Endometrial microvascular endothelial cells (primary cell): ENCODE measurements at regions not wholly inside any gene's neighbourhood (a gene's known extent, or its start where the extent isn't known, plus 50 kb on each side); places are given as distances from the start of the nearest gene placed in this dataset.
"Not testable (repeated sequence)": the region's sequence is repeated elsewhere in the genome, so short reads cannot be mapped to it uniquely, and the experiment has no call there.

ENCODE experiments used
- in situ Hi-C: cut with HindIII; loops from 2 replicates; pipeline ENCODE4 v1.10.0; 2017; ENCODE audit warnings: low sequenced_read_pairs, low pct_unique_long_range_greater_than_20kb; ENCODE audit errors: inconsistent ontology term

DNA sequence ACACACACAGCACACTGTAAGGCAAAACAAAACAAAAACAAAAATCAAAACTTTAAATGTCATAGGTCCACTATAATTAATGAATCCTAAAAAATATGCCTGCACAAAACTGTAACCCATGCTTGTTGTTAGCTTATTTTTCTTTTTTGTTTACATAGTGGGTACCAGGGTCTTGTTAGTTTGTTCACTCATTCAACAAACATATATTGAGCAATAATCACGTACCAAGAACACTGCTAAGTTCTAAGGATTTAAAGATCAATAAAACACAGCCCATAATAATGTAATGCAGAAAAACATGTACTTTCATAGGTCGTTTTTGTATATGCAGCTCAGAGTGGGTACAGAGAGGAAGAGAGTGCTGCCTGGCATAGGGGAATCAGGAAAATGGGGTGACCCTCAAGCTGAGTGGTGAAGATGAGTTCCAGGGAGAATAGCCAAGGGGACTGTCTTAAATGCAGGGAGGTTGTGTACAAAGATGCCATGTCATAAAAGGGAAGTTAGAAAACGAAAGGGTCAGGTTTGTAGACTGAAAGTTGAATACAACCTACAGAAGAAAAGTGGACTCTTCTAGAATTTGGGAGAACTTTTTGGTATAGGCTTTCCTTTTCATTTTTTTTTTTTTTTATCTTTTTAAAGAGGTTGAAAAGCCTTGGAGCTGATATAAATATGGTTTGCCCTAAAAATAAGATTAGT lies 113.3 kb upstream of the TBX18 start:
- in situ Hi-C loops, result no loop called here

DNA sequence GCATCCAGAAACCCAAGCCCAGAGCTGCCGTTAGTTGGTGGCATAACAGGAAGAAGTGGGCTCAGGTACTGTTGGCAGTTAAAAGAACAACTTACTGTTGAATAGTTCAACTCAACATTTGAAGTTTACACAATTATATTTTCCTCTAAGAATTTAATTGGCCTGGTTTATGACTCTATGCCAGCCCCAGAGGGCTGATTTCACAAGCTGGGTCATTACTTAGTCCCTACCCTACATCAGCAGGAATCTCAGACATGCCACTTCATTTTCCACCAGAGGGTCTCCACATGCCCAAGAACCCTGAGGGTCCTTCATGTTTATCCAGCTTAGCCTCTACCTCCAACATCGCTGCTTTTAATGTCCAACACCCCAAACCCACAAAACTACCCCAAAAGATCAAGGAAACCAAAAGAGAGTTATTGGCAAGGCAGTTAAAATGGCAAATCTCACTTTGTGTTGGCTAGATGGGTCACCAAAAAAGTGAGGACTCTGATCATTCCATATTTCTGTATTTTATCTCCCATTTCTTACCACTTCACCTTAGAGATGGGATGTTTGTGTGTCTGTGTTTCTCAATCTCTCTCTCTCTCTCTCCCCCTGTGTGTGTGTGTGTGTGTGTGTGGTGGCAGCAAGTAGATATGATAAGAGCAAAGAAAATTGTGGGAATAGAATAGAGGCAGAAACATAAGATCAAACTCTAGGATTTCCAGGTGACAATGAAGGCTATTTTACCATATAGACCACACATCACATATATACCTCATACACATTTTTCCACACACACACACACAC lies 112.5 kb upstream of the TBX18 start:
- in situ Hi-C loops, result no loop called here

DNA sequence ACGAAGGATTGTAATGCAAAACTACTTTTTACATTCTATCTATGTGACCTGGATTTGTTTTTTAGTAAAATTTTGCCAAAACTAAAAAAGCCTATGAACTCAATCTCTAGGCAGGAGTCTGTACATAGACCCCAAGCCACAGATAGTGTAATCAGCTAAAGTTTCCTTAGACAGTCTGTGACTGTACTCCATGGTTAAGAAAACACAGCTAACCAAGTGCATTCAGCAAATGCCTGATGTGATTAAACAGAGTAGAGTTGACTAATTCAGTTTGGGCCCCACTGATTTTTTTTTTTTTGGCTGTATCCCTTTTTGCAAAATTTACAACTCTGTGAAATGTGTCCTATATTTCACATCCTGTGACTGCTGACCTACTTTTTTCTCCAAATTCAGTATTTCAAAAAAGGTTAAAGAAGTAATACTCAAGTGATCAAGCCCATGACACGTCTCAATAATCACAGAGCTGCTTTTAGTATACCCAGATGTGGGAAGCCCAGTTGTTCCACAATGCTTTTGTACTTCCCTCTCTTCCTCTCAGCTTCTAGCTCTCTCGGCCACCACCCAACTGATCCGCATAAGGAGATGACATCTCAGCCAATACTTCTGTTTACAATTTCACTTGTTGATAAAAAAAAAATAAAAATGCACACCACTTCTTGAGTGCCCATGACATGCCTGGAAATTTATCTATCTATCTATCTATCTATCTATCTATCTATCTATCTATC lies 108.8 kb upstream of the TBX18 start:
- in situ Hi-C loops, result no loop called here

DNA sequence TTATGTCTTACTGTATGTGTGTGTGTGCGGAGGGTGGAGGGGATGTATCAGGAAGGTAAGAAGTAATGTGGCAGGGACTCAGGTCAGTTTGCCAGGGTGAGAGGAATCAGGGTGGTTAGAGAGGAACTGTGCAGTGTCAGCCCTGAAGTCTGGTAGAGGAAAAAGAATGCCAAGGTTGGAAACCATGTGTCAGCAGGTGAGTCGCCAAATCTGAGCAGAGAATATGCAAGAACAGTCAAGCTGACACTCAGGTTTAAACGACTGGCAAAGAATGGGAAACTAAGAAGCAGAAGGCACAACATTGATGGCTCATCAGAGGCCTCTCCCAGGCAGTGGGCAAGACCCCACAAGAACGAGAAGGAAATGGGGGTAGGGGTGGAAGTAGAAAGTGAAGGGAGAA lies 107.5 kb upstream of the TBX18 start:
- in situ Hi-C loops, result no loop called here

DNA sequence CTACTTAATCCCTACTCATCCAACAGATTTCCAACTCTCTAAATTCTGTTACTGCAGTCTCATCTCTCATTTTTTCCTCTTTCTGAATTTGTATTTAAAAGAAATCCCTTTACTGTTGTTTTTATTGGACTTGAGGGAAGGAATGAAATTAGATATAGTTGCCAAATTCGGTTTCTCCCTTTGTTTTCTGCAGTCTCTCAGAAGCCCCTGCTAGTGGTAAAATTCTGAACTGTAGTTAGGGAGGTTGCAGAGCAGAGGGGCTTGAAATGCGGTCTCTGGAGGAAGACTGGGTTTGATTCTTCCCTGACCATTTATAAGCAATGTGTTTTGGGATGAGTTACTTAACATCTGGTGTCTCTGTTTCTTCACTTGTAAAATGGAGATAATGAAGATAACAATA lies 106.3 kb upstream of the TBX18 start:
- in situ Hi-C loops, result no loop called here

DNA sequence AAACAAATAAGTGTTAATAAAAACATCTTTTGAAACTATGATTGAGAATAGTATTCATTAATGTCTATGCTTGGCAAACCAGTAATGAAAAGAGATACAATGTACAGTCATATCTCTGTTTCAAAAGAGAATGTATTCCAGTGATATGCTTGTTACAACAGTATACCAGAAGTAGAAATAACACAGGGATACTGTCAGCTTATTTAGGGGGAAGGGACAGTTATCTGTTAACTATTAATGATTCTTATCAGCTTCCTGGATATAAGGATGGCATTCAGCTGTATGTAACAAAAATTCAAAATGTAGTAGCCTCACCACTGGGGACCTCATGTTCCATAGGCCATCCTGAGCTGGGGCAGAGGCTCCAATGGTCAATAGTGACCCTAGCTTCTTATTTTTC lies 103.8 kb upstream of the TBX18 start:
- in situ Hi-C loops, result no loop called here

GRCh38 chr6:84867521-84867920 lies 103.1 kb upstream of the TBX18 start:
- in situ Hi-C loops, result no loop called here

- in situ Hi-C loops, result no loop called here
These were observed 102.3 kb upstream of the TBX18 start for GRCh38 chr6:84866715-84867114.

DNA sequence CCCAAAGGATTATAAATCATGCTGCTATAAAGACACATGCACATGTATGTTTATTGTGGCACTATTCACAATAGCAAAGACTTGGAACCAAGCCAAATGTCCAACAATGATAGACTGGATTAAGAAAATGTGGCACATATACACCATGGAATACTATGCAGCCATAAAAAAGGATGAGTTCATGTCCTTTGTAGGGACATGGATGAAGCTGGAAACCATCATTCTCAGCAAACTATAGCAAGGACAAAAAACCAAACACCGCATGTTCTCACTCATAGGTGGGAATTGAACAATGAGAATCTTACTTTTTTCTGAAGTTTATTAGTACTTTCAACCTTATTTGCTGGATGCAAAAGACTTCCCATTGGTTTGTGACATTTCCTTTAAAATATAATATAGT lies 101.0 kb upstream of the TBX18 start:
- in situ Hi-C loops, result not testable (repeated sequence)

- in situ Hi-C loops, result no loop called here
These were observed 98.4 kb upstream of the TBX18 start for GRCh38 chr6:84862843-84863242.

DNA sequence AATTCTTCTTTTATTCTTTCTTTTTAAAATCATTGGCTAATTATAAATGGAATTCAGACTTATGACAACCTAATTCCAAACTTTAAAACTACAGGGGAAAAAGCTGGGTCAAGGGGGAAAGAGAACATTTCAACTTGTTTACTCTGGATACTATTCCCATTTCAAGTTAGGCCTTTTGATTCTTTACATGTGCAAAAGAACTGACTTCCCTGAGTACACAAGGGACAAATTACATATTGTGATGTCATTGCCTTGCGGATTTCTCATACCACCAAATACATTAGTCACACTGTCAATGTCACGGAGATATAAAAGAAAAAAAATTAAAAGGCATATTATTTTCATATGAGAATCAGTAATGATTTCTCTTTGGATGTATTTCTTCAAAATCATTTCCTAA lies 96.5 kb upstream of the TBX18 start:
- in situ Hi-C loops, result no loop called here

- in situ Hi-C loops, result no loop called here
These were observed 96.1 kb upstream of the TBX18 start for GRCh38 chr6:84860509-84860908.

GRCh38 chr6:84854811-84855400 lies 90.5 kb upstream of the TBX18 start:
- in situ Hi-C loops, result no loop called here

DNA sequence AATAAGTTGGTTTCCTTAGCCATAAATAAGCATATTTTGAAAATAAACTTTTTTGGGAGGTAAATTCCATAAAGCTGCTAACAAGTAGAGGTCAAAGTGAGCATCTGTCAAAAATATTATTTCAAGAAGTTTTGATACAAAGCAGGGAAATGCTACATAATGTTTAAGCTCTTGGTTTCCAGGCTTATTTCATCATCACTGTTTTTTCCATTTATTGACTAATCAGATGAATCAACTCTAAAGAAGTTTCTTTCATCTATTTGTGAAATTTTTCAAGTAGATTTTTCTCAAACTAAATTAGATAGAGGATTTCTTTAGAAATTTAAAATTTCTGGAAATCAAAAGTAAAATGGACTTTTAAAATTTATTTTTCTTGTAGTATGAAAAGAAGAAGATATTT lies 89.5 kb upstream of the TBX18 start:
- in situ Hi-C loops, result no loop called here

GRCh38 chr6:84848960-84849359 lies 84.6 kb upstream of the TBX18 start:
- in situ Hi-C loops, result no loop called here

DNA sequence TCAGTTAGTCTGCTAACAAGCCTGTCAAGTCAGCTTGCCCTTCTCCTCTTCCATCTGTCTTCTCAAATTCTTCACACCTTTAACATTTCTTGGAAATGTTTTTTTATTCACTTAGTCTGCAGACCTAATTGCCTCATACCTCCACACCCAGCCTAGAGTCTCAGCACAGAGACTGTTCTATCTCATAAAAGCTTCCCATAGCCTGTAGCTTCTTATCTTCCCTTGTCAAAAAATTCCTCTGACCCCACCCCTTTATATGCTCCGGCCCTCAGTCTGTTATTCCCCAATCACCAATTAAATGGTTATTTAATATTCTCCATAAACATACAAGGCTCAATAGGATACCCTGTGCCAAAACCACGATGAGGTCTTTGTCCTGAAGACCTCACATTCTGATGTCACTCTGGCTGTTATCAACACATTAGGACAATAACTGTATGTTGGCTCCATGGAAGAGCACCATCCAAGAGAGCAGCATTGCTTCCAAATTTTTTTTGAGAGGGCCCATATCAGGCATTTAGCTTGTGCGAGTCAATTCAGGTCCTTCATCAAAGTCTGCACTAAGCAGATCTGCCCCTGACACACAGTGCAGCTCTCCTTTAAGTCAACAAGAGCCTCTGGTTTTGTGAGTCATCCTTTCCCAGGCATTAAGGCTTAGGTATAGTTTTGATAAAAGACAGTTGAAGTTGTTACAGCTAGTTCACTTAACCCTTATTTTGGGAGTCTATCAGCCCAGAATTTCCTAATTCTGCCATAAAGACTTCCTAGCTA lies 83.2 kb upstream of the TBX18 start:
- in situ Hi-C loops, result no loop called here

- in situ Hi-C loops, result no loop called here
These were observed 78.2 kb upstream of the TBX18 start for GRCh38 chr6:84842525-84843166.

DNA sequence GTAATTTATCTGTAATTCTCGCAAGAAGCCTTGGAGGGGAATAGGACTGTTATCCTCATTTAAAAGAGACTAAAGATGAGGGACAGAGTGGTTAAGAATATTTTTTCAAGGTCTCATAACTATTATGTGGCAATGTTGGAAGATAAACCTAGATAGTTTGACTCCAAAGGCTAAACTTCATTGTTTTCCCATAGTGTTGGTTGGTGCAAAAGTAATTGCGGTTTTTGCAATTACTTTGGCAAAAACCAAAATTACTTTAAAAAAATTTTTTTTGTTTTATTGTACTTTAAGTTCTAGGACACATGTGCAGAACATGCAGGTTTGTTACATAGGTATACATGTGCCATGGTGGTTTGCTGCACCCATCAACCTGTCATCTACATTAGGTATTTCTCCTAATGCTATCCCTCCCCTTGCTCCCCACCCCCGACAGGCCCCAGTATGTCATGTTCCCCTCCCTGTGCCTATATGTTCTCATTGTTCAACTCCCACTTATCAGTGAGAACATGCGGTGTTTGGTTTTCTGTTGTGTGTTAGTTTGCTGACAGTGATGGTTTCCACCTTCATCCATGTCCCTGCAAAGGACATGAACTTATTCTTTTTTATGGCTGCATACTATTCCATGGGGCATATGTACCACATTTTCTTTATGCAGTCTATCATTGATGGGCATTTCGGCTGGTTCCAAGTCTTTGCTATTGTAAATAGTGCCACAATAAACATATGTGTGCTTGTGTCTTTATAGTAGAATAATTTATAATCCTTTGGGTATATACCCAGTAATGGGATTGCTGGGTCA lies 72.9 kb upstream of the TBX18 start:
- in situ Hi-C loops, result not testable (repeated sequence)
